Mesodermal cell (in vitro differentiated cells): ENCODE measurements at regions not wholly inside any gene's neighbourhood (a gene's known extent, or its start where the extent isn't known, plus 50 kb on each side); places are given as distances from the start of the nearest gene placed in this dataset.

Experiments
- H3K27ac ChIP-seq: 2 replicates; pipeline ENCODE4 v1.7.0; 2013; ENCODE audit warnings: mild to moderate bottlenecking, low read depth, low read length, moderate library complexity; ENCODE audit not compliant: severe bottlenecking
- H3K36me3 ChIP-seq: 2 replicates; pipeline ENCODE4 v1.7.1; 2013; ENCODE audit warnings: mild to moderate bottlenecking, low read length, moderate library complexity; ENCODE audit not compliant: control insufficient read depth, insufficient read depth
- H3K4me1 ChIP-seq: one replicate; pipeline ENCODE4 v1.7.1; 2013; ENCODE audit warnings: mild to moderate bottlenecking, low read length; ENCODE audit not compliant: insufficient read depth, control insufficient read depth, poor library complexity, severe bottlenecking
- H3K4me3 ChIP-seq: 2 replicates; pipeline ENCODE4 v1.7.0; 2013; ENCODE audit warnings: low read length, control low read depth, mild to moderate bottlenecking; ENCODE audit not compliant: insufficient read depth, poor library complexity, severe bottlenecking; ENCODE audit errors: extremely low read depth
- H3K9me3 ChIP-seq: 2 replicates; pipeline ENCODE4 v1.7.1; 2013; ENCODE audit warnings: mild to moderate bottlenecking, low read length, moderate library complexity; ENCODE audit not compliant: control insufficient read depth
- WGBS, 2 experiments: methylation state at CpG; one replicate each; pipeline ENCODE4 v1.1.5; 2013; ENCODE audit warnings: missing lambda C conversion rate in 2 of 2; ENCODE audit not compliant: insufficient coverage in 2 of 2; 5-methylcytosine and 5-hydroxymethylcytosine counted together

DNA sequence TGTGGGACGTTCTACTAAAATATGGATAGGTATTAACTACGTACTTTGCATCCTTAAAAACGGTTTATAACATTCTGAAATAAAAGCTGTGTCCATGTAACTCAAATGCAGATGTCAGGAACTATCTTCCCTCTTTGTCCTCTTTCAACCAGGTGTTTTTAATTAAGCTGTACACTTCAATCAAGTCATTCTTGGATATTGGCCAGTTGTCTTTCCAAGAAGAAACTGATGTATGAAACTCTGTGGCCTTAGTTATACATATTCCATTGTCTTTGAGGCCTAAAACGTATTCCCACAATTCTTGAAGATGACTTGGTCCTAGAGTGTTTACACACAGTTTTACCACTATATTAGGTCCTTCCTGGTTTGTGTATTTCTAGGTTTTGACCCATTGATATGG lies 249.0 kb upstream of the CNTN5 start:
- no CpG with 5 or more reads among the region's 4 CpGs for WGBS, 2 experiments
- Histone ChIP-seq H3K9me3 (peaks cover 4% of the 10 kb centered on the region), H3K36me3 (no peaks in the 10 kb centered on the region), H3K4me3 (no peak overlapping the region), H3K4me1 (no peaks in the 10 kb centered on the region), H3K27ac (no peak overlapping the region)

DNA sequence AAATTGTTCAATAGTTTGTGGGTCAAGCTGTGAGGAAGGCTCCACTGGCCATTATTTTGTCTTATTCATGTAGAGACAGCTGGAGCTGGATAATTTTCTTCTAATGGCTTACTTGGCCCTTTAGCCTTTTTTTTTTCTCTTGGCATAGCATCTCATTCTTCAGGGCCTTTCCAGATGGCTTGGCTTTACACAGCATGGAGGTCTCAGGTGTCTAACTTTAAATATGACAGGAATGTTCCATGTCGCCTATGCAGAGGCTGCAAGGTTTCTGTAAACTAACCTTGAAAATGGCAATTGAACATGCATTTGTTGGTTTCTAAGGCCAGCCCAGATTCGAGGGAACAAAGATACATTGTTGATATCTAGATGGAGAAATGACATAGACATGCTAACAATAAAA lies 247.9 kb upstream of the CNTN5 start:
- Histone ChIP-seq H3K9me3 (peaks cover 4% of the 10 kb centered on the region), H3K27ac (no peak overlapping the region), H3K4me3 (no peak overlapping the region), H3K4me1 (no peaks in the 10 kb centered on the region), H3K36me3 (no peaks in the 10 kb centered on the region)
- WGBS, 2 experiments = 100% methylated on average over 1 of the region's 2 CpGs; no CpG with 5 or more reads in 1 of the 2 experiments

GRCh38 chr11:98793276-98793675 lies 227.5 kb upstream of the CNTN5 start:
- Histone ChIP-seq H3K9me3 (no peaks in the 10 kb centered on the region), H3K36me3 (no peaks in the 10 kb centered on the region), H3K27ac (no peak overlapping the region), H3K4me1 (no peaks in the 10 kb centered on the region), H3K4me3 (no peak overlapping the region)
- 82% methylated on average over 2 of the region's 2 CpGs; no CpG with 5 or more reads in 1 of the 2 experiments for WGBS, 2 experiments

GRCh38 chr11:98798333-98798732 lies 222.4 kb upstream of the CNTN5 start:
- H3K36me3 ChIP-seq = no peaks in the 10 kb centered on the region
- H3K4me3 ChIP-seq = no peak overlapping the region
- no peaks in the 10 kb centered on the region for H3K4me1 ChIP-seq
- H3K9me3 ChIP-seq = peaks cover 7% of the 10 kb centered on the region
- no peak overlapping the region for H3K27ac ChIP-seq

GRCh38 chr11:98800696-98801095 lies 220.1 kb upstream of the CNTN5 start:
- Histone ChIP-seq H3K36me3 (no peaks in the 10 kb centered on the region), H3K4me3 (no peak overlapping the region), H3K4me1 (no peaks in the 10 kb centered on the region), H3K9me3 (peaks cover 7% of the 10 kb centered on the region), H3K27ac (no peak overlapping the region)
- WGBS, 2 experiments = 93 to 96% methylated on average over 2 to 3 of the region's 4 CpGs

DNA sequence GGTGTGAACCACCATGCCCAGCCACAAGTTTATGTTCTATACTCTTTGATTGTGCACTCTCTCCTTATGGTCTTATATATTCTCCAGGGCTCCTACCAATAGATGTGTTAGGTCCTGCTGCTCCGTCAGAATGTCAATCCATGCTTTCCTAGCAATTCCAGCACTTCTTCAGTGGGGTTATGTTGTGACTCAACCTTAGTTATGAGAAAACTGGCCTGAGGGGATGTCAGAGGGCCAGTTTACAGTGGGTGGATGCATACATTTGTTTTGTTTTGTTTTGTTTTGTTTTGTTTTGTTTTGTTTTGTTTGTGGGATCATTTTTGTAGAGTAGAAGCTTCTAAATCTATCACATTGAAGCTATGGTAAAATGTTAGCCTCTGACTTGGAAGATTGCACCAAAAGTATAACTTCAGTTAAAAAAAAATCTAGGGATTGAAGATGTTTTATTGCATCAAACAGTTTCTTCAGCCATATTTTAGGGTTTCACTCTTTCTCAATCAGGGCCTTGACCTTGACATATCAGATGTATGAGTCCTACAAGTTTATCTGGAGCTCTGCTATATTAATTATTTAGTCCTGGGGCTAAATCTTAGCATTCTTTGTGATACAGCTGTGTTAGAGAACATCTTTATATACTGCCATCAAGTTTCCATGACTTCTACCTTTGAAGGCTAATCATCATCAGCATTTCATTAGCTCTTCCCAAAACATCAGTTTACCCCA lies 191.6 kb upstream of the CNTN5 start:
- Histone ChIP-seq H3K4me3 (no peak overlapping the region), H3K4me1 (no peaks in the 10 kb centered on the region), H3K9me3 (no peaks in the 10 kb centered on the region), H3K27ac (no peak overlapping the region), H3K36me3 (no peaks in the 10 kb centered on the region)
- 100% methylated on average over 1 of the region's 1 CpG for WGBS, 2 experiments

- Histone ChIP-seq H3K4me1 (no peaks in the 10 kb centered on the region), H3K9me3 (no peaks in the 10 kb centered on the region), H3K36me3 (no peaks in the 10 kb centered on the region), H3K27ac (no peak overlapping the region), H3K4me3 (no peak overlapping the region)
- 83 to 100% methylated on average over 1 of the region's 2 CpGs for WGBS, 2 experiments
Observed at GRCh38 chr11:98829971-98830370, 190.8 kb upstream of the CNTN5 start.

DNA sequence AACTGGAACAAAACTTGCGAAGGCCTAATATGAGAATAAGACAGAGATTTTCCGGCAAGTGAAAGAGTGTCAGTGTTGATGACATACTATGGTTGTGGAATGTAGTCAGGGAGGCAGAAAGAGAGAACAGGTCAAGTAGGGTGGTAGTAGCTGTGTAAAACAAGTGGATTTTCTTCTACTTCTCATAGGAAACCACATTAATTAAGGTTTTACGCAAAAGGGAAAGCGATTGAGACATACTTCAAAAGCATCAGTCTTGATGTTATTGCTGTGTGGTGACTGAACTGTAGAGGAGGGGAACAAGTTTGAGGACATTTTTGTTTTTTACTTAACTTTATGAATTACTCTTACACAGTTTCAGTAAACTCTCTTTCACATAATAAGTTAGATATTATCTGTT lies 186.0 kb upstream of the CNTN5 start:
- no peaks in the 10 kb centered on the region for H3K9me3 ChIP-seq
- no peak overlapping the region for H3K27ac ChIP-seq
- H3K4me3 ChIP-seq = no peak overlapping the region
- H3K4me1 ChIP-seq = no peaks in the 10 kb centered on the region
- no peaks in the 10 kb centered on the region for H3K36me3 ChIP-seq
- whole genome bisulfite sequencing, 2 experiments = 100% methylated on average over 2 of the region's 4 CpGs

- no peaks in the 10 kb centered on the region for H3K36me3 ChIP-seq
- no CpG with 5 or more reads among the region's 2 CpGs for WGBS, 2 experiments
- H3K9me3 ChIP-seq = no peaks in the 10 kb centered on the region
- H3K27ac ChIP-seq = no peak overlapping the region
- H3K4me1 ChIP-seq = no peaks in the 10 kb centered on the region
- H3K4me3 ChIP-seq = no peak overlapping the region
Observed at GRCh38 chr11:98835335-98835734, 185.4 kb upstream of the CNTN5 start.

GRCh38 chr11:98836156-98836555 lies 184.6 kb upstream of the CNTN5 start:
- H3K4me1 ChIP-seq = no peaks in the 10 kb centered on the region
- H3K4me3 ChIP-seq = no peak overlapping the region
- WGBS, 2 experiments = no CpG with 5 or more reads among the region's 1 CpG
- H3K36me3 ChIP-seq = no peaks in the 10 kb centered on the region
- no peak overlapping the region for H3K27ac ChIP-seq
- no peaks in the 10 kb centered on the region for H3K9me3 ChIP-seq

DNA sequence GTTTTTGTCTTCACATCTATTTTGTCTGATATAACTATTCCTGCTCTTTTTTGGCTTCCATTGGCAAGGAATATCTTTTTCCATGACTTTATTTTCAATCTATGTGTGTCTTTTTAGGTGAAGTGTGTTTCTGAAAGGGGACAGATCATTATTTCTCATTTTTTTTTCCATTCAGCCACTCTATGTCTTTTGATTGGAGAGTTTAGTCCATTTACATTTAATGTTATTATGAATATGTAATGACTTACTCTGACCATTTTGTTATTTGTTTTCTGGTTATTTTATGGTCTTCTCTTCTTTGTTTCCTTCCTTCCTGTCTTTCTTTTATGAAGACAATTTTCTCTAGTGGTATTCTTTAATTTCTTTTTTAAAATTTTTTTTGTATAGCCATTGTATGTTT lies 178.6 kb upstream of the CNTN5 start:
- Histone ChIP-seq H3K4me1 (no peaks in the 10 kb centered on the region), H3K4me3 (no peak overlapping the region), H3K27ac (no peak overlapping the region), H3K36me3 (no peaks in the 10 kb centered on the region), H3K9me3 (no peaks in the 10 kb centered on the region)
